GM12892 (cell line): ENCODE measurements at regions not wholly inside any gene's neighbourhood (a gene's known extent, or its start where the extent isn't known, plus 50 kb on each side); places are given as distances from the start of the nearest gene placed in this dataset.
"Not testable (repeated sequence)": the region's sequence is repeated elsewhere in the genome, so short reads cannot be mapped to it uniquely, and the experiment has no call there.

Experiments used
- DNase-seq: peaks from one replicate; pipeline ENCODE4 v3.0.0; 2011; ENCODE audit not compliant: insufficient read length
- FAIRE-seq: peaks from 2 replicates; lab custom pipeline; 2011; peaks lifted over from hg19 to GRCh38; lab: Jason Lieb, UNC
- POLR2A ChIP-seq: IDR thresholded peaks from 2 replicates; pipeline ENCODE4 v1.6.1; 2011; ENCODE audit warnings: low read depth, low read length, control low read depth
- POLR2AphosphoS5 ChIP-seq: IDR thresholded peaks from 2 replicates; pipeline ENCODE4 v1.6.1; 2011; ENCODE audit warnings: low read depth, low read length, control low read depth
- TAF1 ChIP-seq: IDR thresholded peaks from 2 replicates; pipeline ENCODE4 v1.6.1; 2011; ENCODE audit warnings: low read depth, mild to moderate bottlenecking, control low read depth, low read length, borderline replicate concordance

DNA sequence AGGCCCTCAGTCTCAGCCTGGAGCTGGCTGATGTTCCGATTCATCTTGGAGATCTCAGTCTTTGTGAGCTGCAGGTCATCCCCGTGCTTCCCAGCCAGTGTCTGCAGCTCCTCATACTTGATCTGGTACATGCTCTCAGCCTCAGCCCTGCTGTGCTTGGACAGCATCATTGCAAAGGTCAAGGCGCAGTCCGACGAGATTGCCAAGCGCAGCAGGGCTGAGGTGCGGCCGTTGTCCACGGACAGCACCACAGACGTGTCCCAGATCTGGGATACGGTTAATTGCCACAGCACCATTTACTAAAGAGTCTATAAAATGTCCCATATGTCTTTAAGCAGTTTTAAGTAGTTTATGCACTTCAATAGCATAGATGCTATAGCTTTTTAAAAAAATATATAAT is 965.7 kb downstream of the FSCB start:
- DNase-seq (no peak), FAIRE-seq (no peak)
- TF ChIP-seq POLR2A, result no peak
- no peak for TF ChIP-seq POLR2AphosphoS5
- TF ChIP-seq TAF1, result no peak

DNA sequence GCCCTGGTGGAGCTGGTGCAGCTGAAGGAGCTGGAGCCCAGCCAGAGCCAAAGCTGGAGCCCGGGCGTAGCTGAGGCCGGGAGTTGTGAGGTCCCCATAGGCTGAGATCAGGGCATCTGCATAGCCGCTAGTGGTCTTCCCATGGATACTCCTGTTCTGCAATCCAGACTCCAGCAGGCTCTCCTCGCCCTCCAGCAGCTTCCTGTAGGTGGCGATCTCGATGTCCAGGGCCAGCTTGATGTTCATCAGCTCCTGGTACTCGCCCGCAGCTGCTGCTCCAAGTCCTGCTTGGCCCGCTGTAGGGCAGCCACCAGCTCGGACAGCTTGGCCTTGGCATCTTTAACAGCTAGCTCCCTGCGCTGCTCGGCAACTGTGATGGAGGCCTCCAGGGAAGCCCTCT is 966.1 kb downstream of the FSCB start:
- TF ChIP-seq POLR2AphosphoS5 (no peak), TAF1 (no peak), POLR2A (no peak)
- no peak for DNase-seq
- FAIRE-seq, result no peak

GRCh38 chr14:43539210-43539609 is 967.9 kb downstream of the FSCB start:
- no peak for FAIRE-seq
- TF ChIP-seq POLR2A (no peak), POLR2AphosphoS5 (no peak), TAF1 (no peak)
- DNase-seq, result no peak

- TF ChIP-seq POLR2A, result no peak
- TF ChIP-seq POLR2AphosphoS5, result no peak
- no peak for TF ChIP-seq TAF1
- DNase-seq, result no peak
- FAIRE-seq, result no peak
Observed at GRCh38 chr14:43535231-43535838, 971.7 kb downstream of the FSCB start.

DNA sequence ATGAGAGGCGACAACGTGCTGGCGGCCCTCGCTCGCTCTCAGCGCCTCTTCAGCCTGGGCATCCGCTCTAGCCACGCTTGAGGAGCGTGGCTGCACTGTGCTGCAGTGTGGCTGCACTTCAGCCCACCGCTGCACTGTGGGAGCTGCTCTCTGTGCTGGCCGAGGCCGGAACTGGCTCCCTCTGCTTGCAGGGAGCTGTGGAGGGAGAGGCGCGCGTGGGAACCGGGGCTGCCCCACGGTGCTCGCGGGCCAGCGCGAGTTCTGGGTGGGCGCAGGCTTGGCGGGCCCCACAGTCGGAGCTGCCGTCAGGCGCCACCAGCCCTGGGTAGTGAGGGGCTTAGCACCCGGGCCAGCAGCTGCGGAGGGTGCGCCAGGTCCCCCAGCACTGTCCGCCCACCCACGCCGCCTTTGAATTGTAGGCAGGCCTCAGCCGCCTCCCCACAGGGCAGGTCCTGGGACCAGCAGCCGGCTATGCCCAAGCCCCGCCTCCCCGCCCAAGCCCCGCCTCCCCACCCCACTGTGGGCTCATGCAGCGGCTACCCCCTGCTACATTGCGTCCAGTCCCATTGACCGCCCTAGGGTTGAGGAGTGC is 974.2 kb downstream of the FSCB start:
- TF ChIP-seq POLR2AphosphoS5 (no peak), POLR2A (no peak), TAF1 (no peak)
- DNase-seq, result no peak
- no peak for FAIRE-seq

GRCh38 chr14:43528321-43528720 is 978.8 kb downstream of the FSCB start:
- no peak for DNase-seq
- FAIRE-seq, result no peak
- no peak for TF ChIP-seq TAF1
- TF ChIP-seq POLR2AphosphoS5, result no peak
- TF ChIP-seq POLR2A, result no peak

- FAIRE-seq (no peak), DNase-seq (no peak)
- TF ChIP-seq POLR2AphosphoS5 (no peak), TAF1 (no peak), POLR2A (no peak)
Observed at GRCh38 chr14:43525658-43526057, 981.4 kb downstream of the FSCB start.

- no peak for TF ChIP-seq POLR2A
- TF ChIP-seq TAF1, result no peak
- TF ChIP-seq POLR2AphosphoS5, result no peak
- DNase-seq (no peak), FAIRE-seq (no peak)
Observed at GRCh38 chr14:43522901-43523300, 984.2 kb downstream of the FSCB start.

DNA sequence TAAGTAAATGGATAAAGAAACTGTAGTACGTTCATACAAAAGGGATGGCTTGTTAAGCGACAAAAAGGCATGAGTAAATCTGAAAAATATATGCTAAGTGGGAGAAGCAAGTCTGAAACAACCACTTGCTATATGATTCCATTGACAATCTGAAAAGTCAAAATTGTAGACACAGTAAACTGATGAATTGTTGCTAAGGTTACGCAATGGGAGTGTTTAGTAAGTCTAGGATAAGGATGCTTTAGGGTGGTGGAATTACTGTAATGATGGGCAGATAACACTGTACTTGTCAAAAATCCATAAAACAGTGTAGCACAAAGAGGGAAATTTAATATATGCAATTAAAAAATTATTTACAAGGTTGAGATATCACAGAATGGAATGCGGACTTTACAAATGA is 984.9 kb downstream of the FSCB start:
- FAIRE-seq (no peak), DNase-seq (no peak)
- TF ChIP-seq TAF1 (no peak), POLR2AphosphoS5 (no peak), POLR2A (no peak)

DNA sequence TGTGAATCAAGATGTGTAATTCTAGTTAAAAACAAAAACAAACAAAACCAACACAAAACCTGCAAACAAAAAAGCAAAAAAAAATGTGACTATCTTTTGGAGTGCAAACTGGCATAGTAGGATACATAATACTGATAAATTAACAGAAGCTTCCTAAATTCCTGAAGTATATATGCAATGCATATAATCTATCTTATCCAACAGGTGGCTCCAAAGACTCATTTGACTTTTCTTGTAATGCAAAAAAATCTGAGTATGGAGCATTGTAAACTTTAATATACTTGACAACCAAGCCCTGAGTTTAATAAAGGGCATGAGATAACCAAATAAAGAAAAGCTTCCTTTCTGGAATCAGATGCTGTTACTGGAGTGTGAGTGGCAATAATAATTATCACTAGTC is 1003.6 kb downstream of the FSCB start:
- DNase-seq (no peak), FAIRE-seq (no peak)
- TF ChIP-seq TAF1, result no peak
- no peak for TF ChIP-seq POLR2A
- TF ChIP-seq POLR2AphosphoS5, result no peak

DNA sequence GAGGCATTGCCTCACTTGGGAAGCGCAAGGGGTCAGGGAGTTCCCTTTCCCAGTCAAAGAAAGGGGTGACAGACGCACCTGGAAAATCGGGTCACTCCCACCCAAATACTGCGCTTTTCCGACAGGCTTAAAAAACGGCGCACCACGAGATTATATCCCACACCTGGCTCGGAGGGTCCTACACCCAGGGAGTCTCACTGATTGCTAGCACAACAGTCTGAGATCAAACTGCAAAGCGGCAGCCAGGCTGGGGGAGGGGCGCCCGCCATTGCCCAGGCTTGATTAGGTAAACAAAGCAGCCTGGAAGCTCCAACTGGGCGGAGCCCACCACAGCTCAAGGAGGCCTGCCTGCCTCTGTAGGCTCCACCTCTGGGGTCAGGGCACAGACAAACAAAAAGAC is 1014.7 kb downstream of the FSCB start:
- FAIRE-seq, DNase-seq: not testable (repeated sequence)

DNA sequence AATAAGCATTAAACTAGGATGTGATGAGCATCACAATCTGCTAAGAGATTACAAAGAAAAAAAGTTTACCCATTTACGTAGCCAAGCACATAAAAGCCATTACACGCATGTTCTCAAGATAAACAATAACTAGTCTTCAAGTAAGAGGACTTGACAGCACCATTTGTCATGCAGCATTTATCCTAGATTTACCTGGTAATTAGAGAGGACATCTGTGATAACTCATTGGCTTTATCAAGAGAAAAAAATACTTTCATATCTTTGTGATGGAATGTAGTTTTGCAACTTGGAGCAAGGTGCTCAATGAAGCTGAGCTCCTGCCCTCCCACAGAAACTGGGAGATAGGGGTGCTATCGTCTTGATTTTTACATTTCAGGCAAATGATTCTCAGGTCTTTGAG is 1023.7 kb downstream of the FSCB start:
- FAIRE-seq (no peak), DNase-seq (no peak)
- TF ChIP-seq TAF1 (no peak), POLR2A (no peak), POLR2AphosphoS5 (no peak)

DNA sequence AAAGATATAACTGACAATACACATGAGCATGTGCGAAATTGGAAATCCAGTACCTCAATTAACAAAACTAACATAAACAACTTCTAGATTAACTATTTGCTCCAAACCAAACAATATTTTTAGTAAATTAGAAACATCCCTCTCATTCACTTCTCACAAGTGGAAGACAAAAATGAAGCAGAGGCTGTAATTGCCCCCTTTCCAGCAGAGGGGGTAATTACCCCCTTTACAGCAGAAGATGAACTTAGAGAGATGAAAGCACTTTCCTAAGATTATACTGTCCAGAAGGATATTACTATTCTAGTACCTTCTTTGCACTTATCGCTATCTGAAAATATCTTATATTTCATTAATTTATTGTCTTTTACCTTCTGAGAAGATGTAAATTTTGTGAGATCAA is 1025.2 kb downstream of the FSCB start:
- no peak for FAIRE-seq
- no peak for TF ChIP-seq TAF1
- TF ChIP-seq POLR2A, result no peak
- no peak for TF ChIP-seq POLR2AphosphoS5
- DNase-seq, result no peak
